Retina (tissue), 1 donor: ENCODE measurements at regions not wholly inside any gene's neighbourhood (a gene's known extent, or its start where the extent isn't known, plus 50 kb on each side); places are given as distances from the start of the nearest gene placed in this dataset.

Experiments used
- DNase-seq: peaks from one replicate; pipeline ENCODE4 v3.0.0-alpha.2; 2016

- DNase-seq = no peak
Observed at GRCh38 chr2:48108455-48108854, 202.2 kb upstream of the FBXO11 start.

- no peak for DNase-seq
Observed at GRCh38 chr2:48109491-48110204, 203.3 kb upstream of the FBXO11 start.

DNA sequence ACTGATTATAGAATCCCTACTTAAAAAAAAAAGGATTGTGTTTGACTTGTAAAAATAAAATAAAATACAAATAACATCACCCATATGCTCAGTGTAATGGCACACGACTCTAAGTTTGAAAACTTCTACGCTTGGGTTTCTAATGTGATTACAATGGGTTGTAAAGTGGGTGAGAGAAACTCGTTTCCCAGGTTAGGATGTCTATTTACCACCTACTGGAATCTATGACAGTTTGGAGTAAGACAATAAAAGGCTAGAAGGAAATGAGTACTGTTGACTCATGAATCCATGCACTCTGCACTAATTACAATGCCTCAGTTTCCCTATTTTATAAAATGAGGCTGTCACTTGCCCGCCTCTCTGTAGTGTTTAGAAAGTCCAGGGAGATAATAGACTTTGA lies 204.0 kb upstream of the FOXN2 start:
- DNase-seq = no peak

DNA sequence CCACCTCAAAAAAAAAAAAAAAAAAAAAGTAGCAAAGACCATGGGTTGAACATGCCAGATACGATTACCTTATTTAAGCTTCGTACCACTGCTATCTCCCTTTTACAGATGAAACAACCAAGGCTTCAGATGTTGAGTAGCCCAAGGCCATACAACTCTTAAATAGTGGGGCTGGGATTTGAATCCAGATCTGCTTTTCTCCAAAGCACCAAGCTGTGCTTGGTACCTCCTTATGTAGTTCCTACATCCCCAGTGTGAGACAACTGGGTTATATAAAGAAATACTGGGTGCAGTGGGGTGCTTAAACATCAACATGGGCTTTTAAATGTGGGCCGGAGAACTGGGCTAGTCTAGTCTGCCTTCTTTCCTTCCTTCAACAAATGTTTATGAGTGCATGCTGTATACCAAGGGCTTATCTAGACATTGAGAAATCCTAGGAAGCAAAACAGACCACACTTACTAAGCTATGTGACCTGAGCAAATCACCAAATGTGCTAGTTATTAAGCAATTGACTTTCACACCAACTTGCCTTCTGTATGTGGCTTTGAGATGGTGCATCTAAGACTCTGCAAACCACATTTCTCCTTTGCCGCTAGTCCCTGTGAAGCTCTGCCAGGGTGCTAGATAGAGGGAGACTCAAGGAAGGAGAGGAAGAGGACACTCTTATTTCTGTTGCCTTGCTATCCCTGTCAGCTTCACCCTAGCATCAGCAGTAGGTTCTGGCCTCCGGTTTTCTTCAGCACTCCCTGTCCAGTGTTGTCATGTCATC lies 201.4 kb upstream of the FOXN2 start:
- no peak for DNase-seq

GRCh38 chr2:48113767-48114166 lies 200.7 kb upstream of the FOXN2 start:
- no peak for DNase-seq

DNA sequence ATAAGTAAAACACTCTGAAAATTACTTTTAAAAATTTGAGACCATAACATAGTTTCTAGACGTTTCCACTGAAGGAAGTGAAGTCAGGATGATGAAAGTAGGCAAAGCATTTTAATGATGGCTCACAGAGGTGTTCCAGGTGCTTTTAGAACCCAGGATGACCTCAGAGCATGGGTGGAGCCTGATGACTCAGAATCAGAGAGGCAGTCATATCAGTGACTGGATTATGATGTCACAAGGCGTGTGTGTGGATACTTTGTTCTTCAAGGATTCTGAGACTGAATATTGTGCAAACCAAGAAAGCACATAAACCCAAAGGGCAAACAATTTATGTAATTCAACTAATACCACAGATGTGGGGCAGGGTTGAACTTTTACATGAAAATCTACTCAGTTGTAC lies 200.2 kb upstream of the FOXN2 start:
- DNase-seq = no peak

DNA sequence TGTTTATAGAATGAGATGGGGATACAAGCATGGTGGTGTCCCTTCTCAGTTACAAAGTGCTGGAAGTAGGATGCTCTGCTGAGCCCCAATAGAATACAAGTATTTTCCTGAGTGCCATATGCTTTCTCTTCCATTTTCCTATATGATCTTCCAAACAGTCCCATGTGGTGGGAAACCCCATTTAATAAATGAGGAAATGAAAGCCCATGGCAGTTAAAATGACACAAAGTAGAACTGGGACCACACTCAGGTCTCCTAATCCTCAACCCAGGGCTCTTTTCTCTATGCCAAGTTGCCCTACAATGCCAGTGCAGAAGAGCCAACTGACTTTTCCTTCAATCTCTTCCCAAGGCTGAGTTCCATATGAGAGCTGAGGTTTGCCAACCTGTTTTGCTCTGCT lies 198.0 kb upstream of the FOXN2 start:
- no peak for DNase-seq

- no peak for DNase-seq
Observed at GRCh38 chr2:48118895-48119294, 195.6 kb upstream of the FOXN2 start.

- no peak for DNase-seq
Observed at GRCh38 chr2:48120112-48120511, 194.4 kb upstream of the FOXN2 start.

DNA sequence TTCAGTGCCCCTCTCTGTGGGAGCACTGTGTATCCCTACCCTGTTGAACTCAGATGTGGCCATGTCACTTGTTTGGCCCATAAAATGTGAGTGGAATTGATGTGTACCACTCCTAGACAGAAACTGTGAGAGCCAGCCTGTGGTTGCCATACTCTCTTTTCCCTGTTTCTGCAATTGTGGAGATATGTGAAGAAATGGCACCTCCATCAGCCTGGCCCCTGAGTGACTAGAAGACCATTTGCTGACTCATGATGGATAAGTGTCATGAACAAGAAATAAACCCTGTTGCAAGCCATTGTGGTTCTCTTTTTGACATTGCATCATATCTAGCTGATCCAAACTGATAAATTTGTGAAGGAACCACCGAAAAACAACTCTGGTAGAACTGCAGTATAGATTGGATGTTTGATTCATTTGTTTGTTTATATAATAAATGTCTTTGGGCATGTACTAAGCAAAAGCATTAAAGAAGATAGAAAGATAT lies 193.7 kb upstream of the FOXN2 start:
- DNase-seq = no peak

GRCh38 chr2:48122166-48122565 lies 192.3 kb upstream of the FOXN2 start:
- DNase-seq = no peak

GRCh38 chr2:48124592-48124991 lies 189.9 kb upstream of the FOXN2 start:
- no peak for DNase-seq

DNA sequence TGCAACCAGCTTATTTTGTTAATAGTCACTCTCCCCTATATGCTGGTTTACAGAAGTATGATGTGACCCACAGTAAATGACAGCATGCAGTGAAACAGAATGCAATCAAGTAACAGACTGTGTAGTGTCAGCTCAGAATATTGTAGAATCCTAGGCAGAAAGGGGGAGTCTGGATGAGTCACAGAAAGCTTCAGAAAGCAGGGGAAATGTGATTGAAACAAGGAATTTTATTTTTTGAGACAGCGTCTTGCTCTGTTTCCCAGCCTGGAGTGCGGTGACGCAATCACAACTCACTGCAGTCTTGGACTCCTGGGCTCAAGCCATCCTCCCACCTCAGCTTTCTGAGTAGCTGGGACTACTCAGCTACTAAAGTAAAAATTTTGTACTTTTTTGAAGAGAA lies 188.3 kb upstream of the FOXN2 start:
- DNase-seq = no peak

- DNase-seq = no peak
Observed at GRCh38 chr2:48127612-48128191, 186.8 kb upstream of the FOXN2 start.

DNA sequence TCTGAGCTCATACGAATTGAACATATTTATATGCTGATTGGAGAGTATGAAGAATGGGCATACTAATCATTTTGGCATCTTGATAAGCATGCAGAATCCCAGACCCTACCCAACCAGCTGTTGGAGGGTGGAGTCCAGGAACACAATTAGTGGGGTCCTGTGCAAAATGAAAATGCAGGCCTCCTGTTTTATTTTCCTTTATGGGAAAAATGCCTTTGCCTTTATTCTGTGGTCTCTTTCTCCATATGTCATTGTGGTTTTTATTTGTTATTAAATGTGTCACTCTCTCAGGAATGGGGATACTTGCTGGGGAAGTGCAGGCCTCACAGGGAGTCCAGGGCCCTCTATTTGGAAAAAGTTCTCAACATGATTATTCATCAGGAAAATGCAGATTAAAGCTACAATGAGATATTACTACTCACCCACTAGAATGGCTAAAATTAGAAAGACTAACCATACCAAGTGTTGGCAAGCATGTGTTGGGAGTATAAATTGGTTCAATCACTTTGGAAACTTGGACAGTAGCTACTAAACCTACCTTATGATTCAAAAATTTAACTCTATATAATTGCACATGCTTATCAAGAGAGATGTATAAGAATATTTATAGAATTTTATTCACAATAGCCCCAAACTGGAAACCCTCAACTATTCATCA lies 185.1 kb upstream of the FOXN2 start:
- no peak for DNase-seq

- peak; percentile 34 for DNase-seq
Observed at GRCh38 chr2:48131539-48132270, 182.8 kb upstream of the FOXN2 start.

DNA sequence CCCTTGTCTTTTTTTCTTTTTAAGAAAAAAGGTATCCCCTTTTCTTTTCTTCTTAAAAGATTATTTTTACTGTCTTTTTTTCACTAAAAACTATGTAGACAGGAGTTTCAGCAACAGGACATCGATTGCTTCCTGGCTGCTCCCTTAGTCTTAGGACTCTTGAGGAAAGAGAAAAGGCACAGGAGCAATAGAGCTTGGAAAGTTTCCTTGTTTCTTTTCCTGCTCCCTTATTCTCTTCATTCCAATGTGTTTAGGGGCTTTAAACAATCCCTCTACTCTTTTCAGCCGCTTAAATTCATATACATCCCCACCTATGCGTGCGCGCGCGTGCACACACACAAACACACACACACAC lies 182.2 kb upstream of the FOXN2 start:
- DNase-seq = no peak

- no peak for DNase-seq
Observed at GRCh38 chr2:48134704-48135103, 179.8 kb upstream of the FOXN2 start.

DNA sequence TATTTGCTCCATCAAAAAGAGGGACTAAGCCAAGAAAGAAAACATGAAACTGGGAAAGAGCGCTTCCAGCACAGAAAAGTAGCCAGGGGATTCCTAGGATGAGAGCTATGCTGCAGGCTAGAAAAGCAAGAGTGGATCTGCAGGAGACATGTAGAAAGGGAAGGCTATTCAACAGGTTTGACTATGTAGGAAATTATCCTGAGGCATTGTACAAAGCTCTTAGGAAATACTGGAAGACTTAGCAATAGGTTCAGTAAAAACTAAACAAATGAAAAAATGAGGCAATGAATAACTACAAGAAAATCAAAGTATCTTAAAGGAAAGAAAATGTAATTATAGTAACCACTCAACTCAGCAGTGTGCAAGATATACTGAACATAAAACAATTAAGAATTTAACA lies 178.7 kb upstream of the FOXN2 start:
- DNase-seq = no peak

DNA sequence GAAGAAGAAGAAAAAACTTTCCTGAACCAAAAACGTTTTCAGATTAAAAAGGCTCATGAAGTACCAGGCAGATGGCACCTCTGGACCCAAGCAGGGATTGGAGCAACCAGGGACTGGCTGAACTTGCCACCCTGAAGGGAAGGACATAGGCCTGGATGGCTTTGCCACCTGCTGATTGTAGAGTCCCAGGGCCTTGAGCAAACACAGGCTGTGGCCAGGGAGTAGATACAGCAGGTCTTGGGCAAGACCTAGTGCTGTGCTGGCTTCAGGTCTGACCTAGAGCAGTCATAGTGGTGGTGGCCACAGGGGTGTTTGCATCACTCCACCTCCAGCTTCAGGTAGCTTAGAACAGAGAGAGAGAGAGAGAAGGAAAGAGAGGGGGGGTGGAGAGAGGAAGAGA lies 176.7 kb upstream of the FOXN2 start:
- no peak for DNase-seq

DNA sequence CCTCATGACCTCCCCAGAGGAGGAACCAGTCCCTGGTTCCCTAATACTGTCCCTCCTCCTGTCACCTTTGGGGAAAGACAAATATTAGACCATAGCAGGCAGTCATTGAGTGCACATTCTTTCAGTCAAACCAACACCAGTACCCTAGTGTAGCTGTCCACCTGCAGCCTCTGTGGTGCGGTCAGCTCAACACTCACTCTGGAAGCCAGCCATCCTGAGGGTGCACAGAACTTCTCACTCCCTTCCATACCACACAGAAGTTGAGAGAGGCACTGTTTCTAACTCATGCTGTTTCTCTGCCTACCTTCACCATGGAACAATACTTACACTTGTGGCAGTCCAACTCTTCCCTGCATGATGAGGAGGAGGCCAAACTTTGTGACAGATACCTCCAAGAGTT lies 175.6 kb upstream of the FOXN2 start:
- no peak for DNase-seq

DNA sequence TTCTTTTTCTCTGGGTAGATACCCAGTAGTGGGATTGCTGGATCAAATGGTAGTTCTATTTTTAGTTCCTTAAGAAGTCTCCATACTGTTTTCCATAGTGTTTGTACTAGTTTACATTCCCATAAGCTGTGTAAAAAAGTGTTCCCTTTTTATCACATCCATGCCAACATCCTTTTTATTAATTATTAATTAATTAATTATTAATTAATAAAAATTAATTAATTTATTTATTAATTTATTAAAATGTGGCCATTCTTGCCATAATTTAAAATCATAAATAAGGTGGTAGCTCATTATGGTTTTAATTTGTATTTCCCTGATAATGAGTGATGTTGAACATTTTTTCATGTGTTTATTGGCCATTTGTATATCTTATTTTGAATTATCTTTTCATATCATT lies 173.9 kb upstream of the FOXN2 start:
- DNase-seq = no peak

- DNase-seq = no peak
Observed at GRCh38 chr2:48144777-48145176, 169.7 kb upstream of the FOXN2 start.
